Colonic mucosa (tissue), 4 donors: ENCODE measurements at regions not wholly inside any gene's neighbourhood (a gene's known extent, or its start where the extent isn't known, plus 50 kb on each side); places are given as distances from the start of the nearest gene placed in this dataset.

Source experiments
- DNase-seq: peaks from one replicate; pipeline ENCODE4 v3.0.0-alpha.2; 2020
- H3K27ac ChIP-seq: fragments of 200-600 bp; one replicate; pipeline ENCODE4 v1.8.0; 2021
- H3K27me3 ChIP-seq: fragments of 200-600 bp; one replicate; pipeline ENCODE4 v1.8.0; 2021
- H3K36me3 ChIP-seq: fragments of 200-600 bp; one replicate; pipeline ENCODE4 v1.8.0; 2021
- H3K4me1 ChIP-seq: fragments of 200-600 bp; one replicate; pipeline ENCODE4 v1.8.0; 2021; ENCODE audit warnings: mild to moderate bottlenecking
- H3K4me3 ChIP-seq: fragments of 200-600 bp; one replicate; pipeline ENCODE4 v1.8.0; 2021
- H3K9ac ChIP-seq, 2 donors: one replicate each; pipeline ENCODE4 v1.7.0; 2013; ENCODE audit warnings: control low read depth in 2 of 2, low read depth in 2 of 2, low read length in 2 of 2
- H3K9me3 ChIP-seq: fragments of 200-600 bp; one replicate; pipeline ENCODE4 v1.8.0; 2021
- intact Hi-C: fragments of 100-400 bp; cut with DNase I; formaldehyde crosslinking; loops from one replicate; pipeline ENCODE4 v1.14.1; 2022
- TF ChIP-seq, protein P1 (sequence below): fragments of 200-600 bp; IDR thresholded peaks from one replicate; pipeline ENCODE4 v1.8.0; 2022; ENCODE audit warnings: antibody characterized with exemption, mild to moderate bottlenecking
- donor health status: healthy.
- donor health status: DM: no; HTN: no; CAD: no.
- donor health status: DM: no; HTN: no; CAD: no.

DNA sequence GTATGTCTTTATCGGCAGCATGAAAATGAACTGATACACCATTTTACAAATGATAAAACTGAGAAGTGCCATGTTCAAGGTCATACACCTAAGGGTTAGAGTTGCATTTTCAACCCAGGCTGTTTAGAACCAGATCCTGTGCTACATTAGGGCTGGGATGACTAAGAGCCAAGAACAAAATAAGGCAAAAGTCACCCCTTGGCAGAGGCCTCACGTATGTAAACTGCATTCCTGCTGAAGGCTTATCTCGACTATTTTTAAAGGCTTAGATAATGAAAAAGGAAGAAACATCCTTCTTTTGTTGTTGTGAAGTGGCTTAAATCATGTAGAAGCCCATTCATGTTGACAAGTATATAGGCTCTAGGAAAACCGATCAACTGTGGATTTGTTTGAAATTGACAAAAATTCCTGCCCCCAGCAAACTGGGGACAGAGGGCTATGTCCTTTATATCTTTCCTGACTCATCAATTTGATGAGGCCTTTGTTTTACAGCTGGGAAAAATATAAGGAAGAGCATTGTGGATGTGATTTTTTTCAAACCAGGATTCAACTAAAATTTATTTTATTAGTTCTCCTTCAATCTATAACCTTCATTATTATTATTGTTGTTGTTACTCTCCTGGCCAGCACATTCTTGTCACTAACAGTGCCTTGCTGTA, 196.5 kb downstream of the SNX18 start:
- H3K9ac ChIP-seq, result no peak overlapping the region
- TF ChIP-seq, protein P1, sequence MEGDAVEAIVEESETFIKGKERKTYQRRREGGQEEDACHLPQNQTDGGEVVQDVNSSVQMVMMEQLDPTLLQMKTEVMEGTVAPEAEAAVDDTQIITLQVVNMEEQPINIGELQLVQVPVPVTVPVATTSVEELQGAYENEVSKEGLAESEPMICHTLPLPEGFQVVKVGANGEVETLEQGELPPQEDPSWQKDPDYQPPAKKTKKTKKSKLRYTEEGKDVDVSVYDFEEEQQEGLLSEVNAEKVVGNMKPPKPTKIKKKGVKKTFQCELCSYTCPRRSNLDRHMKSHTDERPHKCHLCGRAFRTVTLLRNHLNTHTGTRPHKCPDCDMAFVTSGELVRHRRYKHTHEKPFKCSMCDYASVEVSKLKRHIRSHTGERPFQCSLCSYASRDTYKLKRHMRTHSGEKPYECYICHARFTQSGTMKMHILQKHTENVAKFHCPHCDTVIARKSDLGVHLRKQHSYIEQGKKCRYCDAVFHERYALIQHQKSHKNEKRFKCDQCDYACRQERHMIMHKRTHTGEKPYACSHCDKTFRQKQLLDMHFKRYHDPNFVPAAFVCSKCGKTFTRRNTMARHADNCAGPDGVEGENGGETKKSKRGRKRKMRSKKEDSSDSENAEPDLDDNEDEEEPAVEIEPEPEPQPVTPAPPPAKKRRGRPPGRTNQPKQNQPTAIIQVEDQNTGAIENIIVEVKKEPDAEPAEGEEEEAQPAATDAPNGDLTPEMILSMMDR, result no peak
- no peaks in the 10 kb centered on the region for H3K4me1 ChIP-seq
- no peaks in the 10 kb centered on the region for H3K36me3 ChIP-seq
- DNase-seq, result no peak
- no peak overlapping the region for H3K27ac ChIP-seq
- intact Hi-C loops, result no loop called here
- H3K9me3 ChIP-seq, result no peaks in the 10 kb centered on the region
- no peaks in the 10 kb centered on the region for H3K27me3 ChIP-seq
- H3K4me3 ChIP-seq, result no peak overlapping the region

DNA sequence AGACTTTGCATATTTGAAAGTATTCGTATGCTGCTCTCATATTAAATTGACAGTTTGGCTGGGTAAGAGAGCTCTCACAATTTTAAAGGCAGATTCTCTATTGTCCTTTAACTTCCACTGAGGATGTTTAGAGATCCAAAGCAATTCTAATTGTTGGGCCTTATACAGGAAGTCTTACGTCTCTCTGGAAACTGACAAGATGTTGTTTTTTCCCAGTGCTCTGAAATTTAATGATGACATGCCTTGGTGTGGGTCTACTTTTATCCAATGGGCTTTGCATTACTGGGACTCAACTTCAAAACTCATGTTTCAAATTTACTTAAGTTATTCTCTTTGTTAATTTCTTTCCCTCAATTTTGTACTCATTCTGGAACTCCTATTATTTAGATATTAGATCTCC, 191.5 kb downstream of the SNX18 start:
- Histone ChIP-seq H3K4me3 (no peak overlapping the region), H3K27me3 (no peaks in the 10 kb centered on the region), H3K9ac (no peak overlapping the region), H3K4me1 (no peaks in the 10 kb centered on the region), H3K9me3 (no peaks in the 10 kb centered on the region), H3K36me3 (no peaks in the 10 kb centered on the region), H3K27ac (no peak overlapping the region)
- TF ChIP-seq, protein P1, result no peak
- no peak for DNase-seq
- intact Hi-C loops, result no loop called here

DNA sequence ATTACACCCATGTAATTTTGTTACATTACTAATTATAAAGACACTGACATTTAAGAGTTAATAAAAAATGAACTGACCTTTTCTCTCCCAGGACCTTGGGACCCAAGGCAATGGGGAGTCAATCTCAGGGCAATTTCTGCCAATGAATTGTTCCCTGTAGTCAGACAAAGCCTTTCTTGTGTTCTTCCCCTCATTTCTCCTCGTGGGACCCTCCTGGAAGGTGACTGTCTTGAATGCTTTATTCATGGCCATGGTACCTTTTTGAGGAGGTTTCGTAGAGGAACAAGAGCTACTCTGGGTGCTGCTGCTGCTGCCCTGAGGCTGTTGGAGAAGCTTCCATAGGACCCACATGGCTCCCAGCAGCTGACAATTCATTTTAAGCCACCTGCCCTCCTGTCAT, 190.3 kb downstream of the SNX18 start:
- no peak overlapping the region for H3K9ac ChIP-seq
- TF ChIP-seq, protein P1, result no peak
- no peak overlapping the region for H3K4me3 ChIP-seq
- no peak for DNase-seq
- intact Hi-C loops, result no loop called here
- H3K9me3 ChIP-seq, result no peaks in the 10 kb centered on the region
- no peak overlapping the region for H3K27ac ChIP-seq
- H3K36me3 ChIP-seq, result no peaks in the 10 kb centered on the region
- no peaks in the 10 kb centered on the region for H3K4me1 ChIP-seq
- H3K27me3 ChIP-seq, result no peaks in the 10 kb centered on the region

DNA sequence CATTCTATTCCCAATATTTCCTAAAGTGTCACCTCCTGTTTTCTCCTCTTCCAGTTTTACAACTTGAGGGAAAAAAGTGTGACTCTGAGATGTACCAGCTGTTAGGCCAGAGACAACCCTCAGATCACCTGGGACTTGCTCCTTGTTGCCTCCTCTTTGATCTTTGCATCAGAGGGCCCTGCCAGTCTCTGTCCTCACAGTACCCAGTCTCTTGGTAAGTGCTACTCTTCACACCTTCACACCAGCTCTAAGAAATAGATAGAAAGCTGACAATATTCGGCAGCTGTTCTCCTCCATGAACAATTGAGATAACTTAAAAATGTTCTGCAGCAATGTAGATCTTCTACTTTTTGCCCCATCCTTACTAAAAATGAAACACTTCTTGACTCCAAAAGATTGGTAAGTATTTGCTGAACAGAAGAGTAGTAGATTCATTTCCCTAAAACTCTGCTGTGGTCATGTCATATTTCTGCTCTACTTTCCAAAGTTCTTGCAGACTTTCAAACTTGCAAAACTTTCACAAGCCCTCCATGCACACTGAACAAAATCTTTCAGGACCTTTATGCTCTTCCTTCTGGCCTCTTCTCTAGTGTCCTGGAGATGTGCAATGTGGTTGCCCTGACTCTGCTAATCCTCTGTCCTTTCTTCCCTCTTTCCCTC, 188.6 kb downstream of the SNX18 start:
- Histone ChIP-seq H3K27ac (no peak overlapping the region), H3K36me3 (no peaks in the 10 kb centered on the region), H3K9ac (no peak overlapping the region), H3K4me3 (no peak overlapping the region), H3K9me3 (no peaks in the 10 kb centered on the region), H3K4me1 (no peaks in the 10 kb centered on the region), H3K27me3 (no peaks in the 10 kb centered on the region)
- intact Hi-C loops, result no loop called here
- no peak for DNase-seq
- TF ChIP-seq, protein P1, result no peak

DNA sequence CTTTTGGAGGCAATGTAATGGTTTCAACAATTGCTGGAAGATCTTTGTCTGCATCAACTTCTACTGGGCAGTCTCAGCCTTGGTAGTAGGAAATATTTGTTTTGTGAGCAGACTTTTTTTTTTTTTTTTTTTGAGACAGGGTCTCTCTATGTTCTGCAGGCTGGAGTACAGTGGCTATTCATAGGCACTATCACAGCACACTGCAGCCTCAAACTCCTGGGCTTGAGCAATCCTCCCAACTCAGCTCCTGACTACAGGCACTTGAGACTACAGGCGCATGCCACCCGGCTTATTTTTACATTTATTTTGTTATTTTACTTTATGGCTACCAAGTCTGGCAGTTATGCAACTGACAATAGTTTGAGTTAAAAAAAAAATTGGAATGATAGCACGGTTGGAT, 187.3 kb downstream of the SNX18 start:
- H3K4me1 ChIP-seq, result no peaks in the 10 kb centered on the region
- DNase-seq, result no peak
- H3K36me3 ChIP-seq, result no peaks in the 10 kb centered on the region
- H3K9ac ChIP-seq, result no peak overlapping the region
- TF ChIP-seq, protein P1, result no peak
- no peaks in the 10 kb centered on the region for H3K27me3 ChIP-seq
- intact Hi-C loops, result no loop called here
- no peak overlapping the region for H3K27ac ChIP-seq
- H3K4me3 ChIP-seq, result no peak overlapping the region
- H3K9me3 ChIP-seq, result no peaks in the 10 kb centered on the region
